AG09309 (cell line): ENCODE measurements at regions not wholly inside any gene's neighbourhood (a gene's known extent, or its start where the extent isn't known, plus 50 kb on each side); places are given as distances from the start of the nearest gene placed in this dataset.
A peak's percentile ranks its signal among the peaks of the same experiment; 100 is the strongest.
"Not testable (repeated sequence)": the region's sequence is repeated elsewhere in the genome, so short reads cannot be mapped to it uniquely, and the experiment has no call there.

Experiments used
- DNase-seq: peaks from one replicate; pipeline ENCODE4 v3.0.0-alpha.2; 2010; ENCODE audit warnings: low read depth
- H3K4me3 ChIP-seq: 2 replicates; pipeline ENCODE4 v1.5.1; 2011; ENCODE audit warnings: mild to moderate bottlenecking, low read depth, low read length, moderate library complexity; ENCODE audit not compliant: control insufficient read depth
- TF ChIP-seq, protein P1 (sequence below): IDR thresholded peaks from 2 replicates; pipeline ENCODE4 v1.5.1; 2011; ENCODE audit warnings: mild to moderate bottlenecking, low read depth, low read length, inconsistent platforms; ENCODE audit not compliant: insufficient read depth, control insufficient read depth; ENCODE audit errors: missing control alignments

DNA sequence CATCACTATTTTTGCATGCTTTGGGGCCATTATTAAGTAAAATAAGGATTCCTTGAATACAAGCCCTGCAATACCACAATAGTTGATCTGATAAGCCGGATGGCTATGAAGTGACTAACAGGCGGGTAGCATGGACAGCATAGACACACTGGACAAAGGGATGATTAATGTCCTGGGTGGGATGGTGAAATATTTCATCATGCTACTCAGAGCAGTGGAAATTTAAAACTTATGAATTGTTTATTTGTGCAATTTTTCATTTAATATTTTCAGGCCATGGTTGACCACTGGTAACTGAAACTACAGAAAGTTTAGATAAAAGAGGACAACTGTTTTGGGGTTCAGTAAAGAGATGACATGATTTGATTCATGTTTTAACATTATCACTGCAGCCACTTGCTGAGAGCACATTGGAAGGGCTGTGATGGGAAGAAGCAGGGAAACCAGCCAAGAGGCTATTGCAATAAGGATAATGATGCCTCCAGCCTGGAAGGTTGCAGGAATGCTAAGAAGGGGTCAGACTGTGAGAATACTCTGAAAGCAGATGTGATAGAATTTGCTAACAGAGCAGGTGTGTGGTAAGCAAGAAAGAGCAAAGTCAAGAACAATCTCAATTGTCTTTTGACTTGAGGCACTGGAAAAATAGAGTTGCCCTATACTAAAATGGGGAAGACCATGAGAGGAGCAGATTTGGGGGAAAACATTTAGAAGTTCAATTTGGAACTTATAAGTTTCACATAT, 62.5 kb upstream of the TNFSF4 start:
- peak; percentile 89 for DNase-seq
- no peak overlapping the region for H3K4me3 ChIP-seq
- TF ChIP-seq, protein P1, sequence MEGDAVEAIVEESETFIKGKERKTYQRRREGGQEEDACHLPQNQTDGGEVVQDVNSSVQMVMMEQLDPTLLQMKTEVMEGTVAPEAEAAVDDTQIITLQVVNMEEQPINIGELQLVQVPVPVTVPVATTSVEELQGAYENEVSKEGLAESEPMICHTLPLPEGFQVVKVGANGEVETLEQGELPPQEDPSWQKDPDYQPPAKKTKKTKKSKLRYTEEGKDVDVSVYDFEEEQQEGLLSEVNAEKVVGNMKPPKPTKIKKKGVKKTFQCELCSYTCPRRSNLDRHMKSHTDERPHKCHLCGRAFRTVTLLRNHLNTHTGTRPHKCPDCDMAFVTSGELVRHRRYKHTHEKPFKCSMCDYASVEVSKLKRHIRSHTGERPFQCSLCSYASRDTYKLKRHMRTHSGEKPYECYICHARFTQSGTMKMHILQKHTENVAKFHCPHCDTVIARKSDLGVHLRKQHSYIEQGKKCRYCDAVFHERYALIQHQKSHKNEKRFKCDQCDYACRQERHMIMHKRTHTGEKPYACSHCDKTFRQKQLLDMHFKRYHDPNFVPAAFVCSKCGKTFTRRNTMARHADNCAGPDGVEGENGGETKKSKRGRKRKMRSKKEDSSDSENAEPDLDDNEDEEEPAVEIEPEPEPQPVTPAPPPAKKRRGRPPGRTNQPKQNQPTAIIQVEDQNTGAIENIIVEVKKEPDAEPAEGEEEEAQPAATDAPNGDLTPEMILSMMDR: no peak

- TF ChIP-seq, protein P1: no peak
- no peak overlapping the region for H3K4me3 ChIP-seq
- DNase-seq: no peak
Measured at GRCh38 chr1:173270243-173270642, 63.1 kb upstream of the TNFSF4 start.

- not testable (repeated sequence) for DNase-seq, H3K4me3 ChIP-seq
Measured at GRCh38 chr1:173271021-173271420, 63.9 kb upstream of the TNFSF4 start.

DNA sequence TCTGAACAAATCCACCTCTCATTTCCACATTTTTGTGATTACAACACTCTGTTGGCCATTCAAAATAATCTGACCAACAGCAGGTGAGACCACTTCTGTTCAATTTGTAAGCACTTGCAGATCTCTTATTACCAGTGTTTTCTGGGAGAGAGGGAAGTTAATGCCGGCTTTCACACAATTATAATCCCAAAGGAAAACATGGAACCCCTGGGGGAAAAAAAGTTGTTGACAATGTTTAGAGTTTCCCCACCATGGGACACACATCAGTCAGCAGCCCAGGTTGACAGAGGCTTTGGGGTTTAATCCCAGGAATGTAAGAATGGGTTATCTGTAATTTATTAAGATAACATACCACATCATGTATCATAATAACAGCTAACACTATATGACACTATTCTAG, 68.4 kb upstream of the TNFSF4 start:
- no peak overlapping the region for H3K4me3 ChIP-seq
- TF ChIP-seq, protein P1: no peak
- DNase-seq: no peak

GRCh38 chr1:173276922-173277800, 70.0 kb upstream of the TNFSF4 start:
- H3K4me3 ChIP-seq: no peak overlapping the region
- DNase-seq: no peak
- TF ChIP-seq, protein P1: no peak

GRCh38 chr1:173280899-173281660, 73.9 kb upstream of the TNFSF4 start:
- TF ChIP-seq, protein P1: no peak
- no peak overlapping the region for H3K4me3 ChIP-seq
- no peak for DNase-seq
